IMR-90 (cell line): ENCODE measurements at regions not wholly inside any gene's neighbourhood (a gene's known extent, or its start where the extent isn't known, plus 50 kb on each side); places are given as distances from the start of the nearest gene placed in this dataset.

Source experiments
- ATAC-seq: fragments of 200-7000 bp; cut with Tn5 transposase; 2 replicates; pipeline ENCODE4 v1.9.1; 2020; ENCODE audit warnings: low read depth, mild to moderate bottlenecking, moderate library complexity
- BruUV-seq: library from RNA; stranded (reverse); fragments of 400-500 nt; replicated peaks from 2 replicates; lab custom pipeline; 2021; lab: Mats Ljungman, UMichigan
- CTCF ChIA-PET: fragments of 300-600 bp; formaldehyde crosslinking; extraction: SDS; loops from one replicate; lab custom pipeline; 2021; ENCODE audit warnings: antibody characterized with exemption; lab: Yijun Ruan, JAX
- POLR2A ChIA-PET: fragments of 300-600 bp; sonication (Branson Sonifier 250); formaldehyde crosslinking; loops from one replicate; lab custom pipeline; 2022; ENCODE audit warnings: antibody characterized with exemption; ENCODE audit not compliant: unreplicated experiment; lab: Charles Lee
- DNase-seq: peaks from one replicate; pipeline ENCODE4 v3.0.0; 2013
- H2AFZ ChIP-seq: replicated peaks from 2 replicates; pipeline ENCODE3; 2013; ENCODE audit warnings: low read length, mild to moderate bottlenecking; ENCODE audit not compliant: poor library complexity
- H2AK5ac ChIP-seq: 2 replicates; pipeline ENCODE4 v1.6.1; 2013; ENCODE audit warnings: low read depth, low read length, inconsistent platforms
- H2AK9ac ChIP-seq: replicated peaks from 2 replicates; pipeline ENCODE3; 2013; ENCODE audit warnings: mild to moderate bottlenecking, low read depth, low read length, moderate library complexity; ENCODE audit not compliant: poor library complexity
- H2BK120ac ChIP-seq: 2 replicates; pipeline ENCODE4 v1.6.1; 2013; ENCODE audit warnings: low read depth, low read length, inconsistent platforms
- H2BK15ac ChIP-seq: 3 replicates; pipeline ENCODE4 v1.6.1; 2013; ENCODE audit warnings: low read depth, low read length, inconsistent platforms
- H2BK20ac ChIP-seq: 2 replicates; pipeline ENCODE4 v1.6.1; 2013; ENCODE audit warnings: low read depth, mild to moderate bottlenecking, inconsistent platforms, low read length, moderate library complexity
- H2BK5ac ChIP-seq: 2 replicates; pipeline ENCODE4 v1.6.1; 2013; ENCODE audit warnings: mild to moderate bottlenecking, low read depth, low read length, inconsistent platforms; ENCODE audit not compliant: poor library complexity, severe bottlenecking
- H3K14ac ChIP-seq: replicated peaks from 2 replicates; pipeline ENCODE4 v1.6.1; 2013; ENCODE audit warnings: low read depth, low read length, inconsistent platforms
- H3K18ac ChIP-seq: 2 replicates; pipeline ENCODE4 v1.6.1; 2013; ENCODE audit warnings: low read depth, low read length, control low read depth
- H3K23ac ChIP-seq: 2 replicates; pipeline ENCODE4 v1.6.1; 2013; ENCODE audit warnings: low read depth, low read length, inconsistent platforms
- H3K27ac ChIP-seq: 2 replicates; pipeline ENCODE4 v1.5.1; 2013; ENCODE audit warnings: mild to moderate bottlenecking, control low read depth, low read length; ENCODE audit not compliant: insufficient read depth
- H3K27me3 ChIP-seq: 2 replicates; pipeline ENCODE4 v1.6.1; 2013; ENCODE audit warnings: low read length; ENCODE audit not compliant: control insufficient read depth, insufficient read depth
- H3K36me3 ChIP-seq: 2 replicates; pipeline ENCODE4 v1.6.1; 2013; ENCODE audit warnings: low read length, mixed read lengths; ENCODE audit not compliant: control insufficient read depth, insufficient read depth
- H3K4ac ChIP-seq: 2 replicates; pipeline ENCODE4 v1.6.1; 2013; ENCODE audit warnings: low read depth, low read length, inconsistent platforms
- H3K4me1 ChIP-seq: 2 replicates; pipeline ENCODE4 v1.6.1; 2013; ENCODE audit warnings: low read length, mixed read lengths; ENCODE audit not compliant: control insufficient read depth, insufficient read depth
- H3K4me2 ChIP-seq: 2 replicates; pipeline ENCODE4 v1.6.1; 2013; ENCODE audit warnings: low read depth, mild to moderate bottlenecking, control low read depth, low read length, moderate library complexity
- H3K4me3 ChIP-seq: 2 replicates; pipeline ENCODE4 v1.5.1; 2013; ENCODE audit warnings: low read depth, mild to moderate bottlenecking, control low read depth, low read length, moderate library complexity; ENCODE audit not compliant: insufficient read depth
- H3K56ac ChIP-seq: 2 replicates; pipeline ENCODE4 v1.6.1; 2013; ENCODE audit warnings: low read length, inconsistent platforms; ENCODE audit not compliant: insufficient read depth; ENCODE audit errors: extremely low read depth
- H3K79me1 ChIP-seq, 2 experiments: 2 replicates each; pipeline ENCODE4 v1.6.1; 2013; ENCODE audit warnings: low read length in 2 of 2, inconsistent platforms in 1 of 2, low read depth in 1 of 2
- H3K9ac ChIP-seq: 2 replicates; pipeline ENCODE4 v1.6.1; 2013; ENCODE audit warnings: low read depth, low read length, control low read depth
- H3K9me1 ChIP-seq: 2 replicates; pipeline ENCODE4 v1.6.1; 2013; ENCODE audit warnings: low read length, inconsistent platforms; ENCODE audit not compliant: insufficient read depth
- H3K9me3 ChIP-seq: 2 replicates; pipeline ENCODE4 v1.6.1; 2013; ENCODE audit warnings: low read length; ENCODE audit not compliant: control insufficient read depth, insufficient read depth
- H4K20me1 ChIP-seq: 2 replicates; pipeline ENCODE4 v1.6.1; 2013; ENCODE audit warnings: low read length, inconsistent platforms; ENCODE audit not compliant: insufficient read depth
- H4K5ac ChIP-seq: 2 replicates; pipeline ENCODE4 v1.6.1; 2013; ENCODE audit warnings: mild to moderate bottlenecking, low read depth, low read length, control low read depth
- H4K8ac ChIP-seq, 2 experiments: 2 replicates each; pipeline ENCODE4 v1.6.1; 2013; ENCODE audit warnings: low read depth in 2 of 2, low read length in 2 of 2, control low read depth in 1 of 2, inconsistent platforms in 1 of 2
- H4K91ac ChIP-seq: 2 replicates; pipeline ENCODE4 v1.6.1; 2013; ENCODE audit warnings: low read depth, low read length, inconsistent platforms; ENCODE audit not compliant: insufficient read depth
- CEBPB ChIP-seq: IDR thresholded peaks from 2 replicates; pipeline ENCODE4 v1.6.1; 2012; ENCODE audit warnings: low read depth, low read length, improper control_type of control experiment
- CHD1 ChIP-seq: IDR thresholded peaks from 2 replicates; pipeline ENCODE4 v1.6.1; 2012; ENCODE audit warnings: low read depth, low read length, improper control_type of control experiment
- CTCF ChIP-seq: conservative IDR thresholded peaks from 2 replicates; pipeline ENCODE4 v1.5.1; 2012; ENCODE audit warnings: mild to moderate bottlenecking, low read depth, low read length, improper control_type of control experiment
- ELK1 ChIP-seq: fragments of 150-350 bp; IDR thresholded peaks from 2 replicates; pipeline ENCODE4 v1.6.1; 2016; ENCODE audit warnings: low read depth, mild to moderate bottlenecking, low read length, moderate library complexity, borderline replicate concordance
- FOS ChIP-seq: fragments of 150-350 bp; IDR thresholded peaks from 2 replicates; pipeline ENCODE4 v1.6.1; 2016; ENCODE audit warnings: low read depth, low read length
- MAFK ChIP-seq: IDR thresholded peaks from 2 replicates; pipeline ENCODE4 v1.6.1; 2012; ENCODE audit warnings: low read depth, low read length, improper control_type of control experiment
- MAZ ChIP-seq: IDR thresholded peaks from 2 replicates; pipeline ENCODE4 v1.6.1; 2012; ENCODE audit warnings: low read depth, mild to moderate bottlenecking, low read length, improper control_type of control experiment, moderate library complexity, borderline replicate concordance
- MXI1 ChIP-seq: IDR thresholded peaks from 2 replicates; pipeline ENCODE4 v1.6.1; 2012; ENCODE audit warnings: low read depth, mild to moderate bottlenecking, low read length, moderate library complexity, borderline replicate concordance
- NFE2L2 ChIP-seq: fragments of 150-350 bp; IDR thresholded peaks from 2 replicates; pipeline ENCODE4 v1.6.1; 2016; ENCODE audit warnings: low read depth, mild to moderate bottlenecking, low read length
- POLR2A ChIP-seq: IDR thresholded peaks from 2 replicates; pipeline ENCODE4 v1.6.1; 2012; ENCODE audit warnings: mild to moderate bottlenecking, low read depth, low read length
- RAD21 ChIP-seq: IDR thresholded peaks from 2 replicates; pipeline ENCODE4 v1.6.1; 2012; ENCODE audit warnings: low read length, improper control_type of control experiment
- SMC3 ChIP-seq: fragments of 150-350 bp; IDR thresholded peaks from 2 replicates; pipeline ENCODE4 v1.6.1; 2016; ENCODE audit warnings: low read depth, mild to moderate bottlenecking, antibody characterized with exemption, low read length, moderate library complexity
- USF2 ChIP-seq: fragments of 150-350 bp; IDR thresholded peaks from 2 replicates; pipeline ENCODE4 v1.6.1; 2017; ENCODE audit warnings: mild to moderate bottlenecking, antibody characterized with exemption, low read length, low read depth
- WGBS, 2 experiments: methylation state at CpG; one replicate each; pipeline versions ENCODE4 v1.1.5 to v1.1.7; 2013; ENCODE audit warnings: missing lambda C conversion rate in 2 of 2; ENCODE audit not compliant: insufficient read length in 1 of 2; ENCODE audit errors: extremely low coverage in 2 of 2; 5-methylcytosine and 5-hydroxymethylcytosine counted together
- dilution Hi-C: fragments of 300-500 bp; cut with HindIII; formaldehyde crosslinking; loops from one replicate; pipeline ENCODE4 v1.14.3; 2018; ENCODE audit warnings: low sequenced_read_pairs; ENCODE audit not compliant: unreplicated experiment
- in situ Hi-C: fragments of 300-500 bp; cut with MboI; formaldehyde crosslinking; loops from 3 replicates; pipeline ENCODE4 v1.14.3; 2019; ENCODE audit warnings: low sequenced_read_pairs, inconsistent platforms, mixed read lengths
- intact Hi-C: fragments of 100-400 bp; cut with micrococcal nuclease; formaldehyde crosslinking; loops from 2 replicates; pipeline ENCODE4 v1.10.0; 2022

GRCh38 chr2:193581807-193582206 is 1387.1 kb upstream of the TMEFF2 start:
- H2AFZ ChIP-seq: no peak overlapping the region
- TF ChIP-seq NFE2L2 (no peak), FOS (no peak), MXI1 (no peak), ELK1 (no peak), SMC3 (no peak), CEBPB (no peak), CHD1 (no peak), MAFK (no peak), USF2 (no peak), MAZ (no peak), CTCF (no peak), POLR2A (no peak), RAD21 (no peak)
- H2AK5ac ChIP-seq: no peak overlapping the region
- H2AK9ac ChIP-seq: no peak overlapping the region
- H3K56ac ChIP-seq: no peak overlapping the region
- DNase-seq: no peak
- no peak overlapping the region for H4K8ac ChIP-seq
- no peak overlapping the region for H3K4me2 ChIP-seq
- no CpG with 5 or more reads among the region's 1 CpG for WGBS, 2 experiments
- no peak overlapping the region for H3K4me3 ChIP-seq
- no peak overlapping the region for H3K4ac ChIP-seq
- no peak overlapping the region for H2BK20ac ChIP-seq
- POLR2A ChIA-PET: no interaction called here
- dilution Hi-C loops: no loop called here
- no peak overlapping the region for H3K9ac ChIP-seq
- no TSS peak for BruUV-seq
- H3K4me1 ChIP-seq: no peaks in the 10 kb centered on the region
- in situ Hi-C loops: no loop called here
- no peak overlapping the region for H4K5ac ChIP-seq
- H3K27ac ChIP-seq: no peak overlapping the region
- no peak overlapping the region for H2BK5ac ChIP-seq
- no peak overlapping the region for H3K14ac ChIP-seq
- H3K9me3 ChIP-seq: peaks cover 15% of the 10 kb centered on the region
- intact Hi-C loops: no loop called here
- no peak overlapping the region for H3K23ac ChIP-seq
- H2BK120ac ChIP-seq: no peak overlapping the region
- ATAC-seq: no peak
- no peaks in the 10 kb centered on the region for H3K79me1 ChIP-seq
- H4K91ac ChIP-seq: no peak overlapping the region
- CTCF ChIA-PET: no interaction called here
- H3K9me1 ChIP-seq: no peaks in the 10 kb centered on the region
- H2BK15ac ChIP-seq: no peak overlapping the region
- no peak overlapping the region for H3K18ac ChIP-seq
- no peaks in the 10 kb centered on the region for H4K20me1 ChIP-seq
- no peaks in the 10 kb centered on the region for H3K36me3 ChIP-seq
- H3K27me3 ChIP-seq: no peaks in the 10 kb centered on the region
